GM06990 (cell line): ENCODE measurements at regions not wholly inside any gene's neighbourhood (a gene's known extent, or its start where the extent isn't known, plus 50 kb on each side); places are given as distances from the start of the nearest gene placed in this dataset.

Source experiments
- DNase-seq: peaks from one replicate; pipeline ENCODE4 v3.0.0-alpha.2; 2011; ENCODE audit not compliant: insufficient read length; ENCODE audit errors: extremely low read depth
- H3K27me3 ChIP-seq: replicated peaks from 2 replicates; pipeline ENCODE4 v1.6.0; 2011; ENCODE audit warnings: low read length; ENCODE audit not compliant: control insufficient read depth, insufficient read depth
- H3K36me3 ChIP-seq: 2 replicates; pipeline ENCODE4 v1.5.1; 2011; ENCODE audit warnings: low read length; ENCODE audit not compliant: control insufficient read depth, insufficient read depth
- H3K4me3 ChIP-seq: replicated peaks from 2 replicates; pipeline ENCODE4 v1.5.1; 2011; ENCODE audit warnings: low read depth, mild to moderate bottlenecking, control low read depth, low read length
- CTCF ChIP-seq: IDR thresholded peaks from 2 replicates; pipeline ENCODE4 v1.5.1; 2011; ENCODE audit warnings: low read length, control low read depth, mild to moderate bottlenecking, inconsistent platforms; ENCODE audit not compliant: insufficient read depth, poor library complexity, severe bottlenecking

- no peaks in the 10 kb centered on the region for H3K27me3 ChIP-seq
- no peak for DNase-seq
- H3K36me3 ChIP-seq = no peaks in the 10 kb centered on the region
- TF ChIP-seq CTCF = no peak
- H3K4me3 ChIP-seq = no peak overlapping the region
Measured at GRCh38 chr4:38343608-38344007, 320.4 kb upstream of the KLF3 start.

GRCh38 chr4:38344929-38345328 is 319.1 kb upstream of the KLF3 start:
- no peak overlapping the region for H3K4me3 ChIP-seq
- no peak for TF ChIP-seq CTCF
- H3K27me3 ChIP-seq = no peaks in the 10 kb centered on the region; the same call in 1 of the 2 replicates
- DNase-seq = no peak
- H3K36me3 ChIP-seq = no peaks in the 10 kb centered on the region

GRCh38 chr4:38347251-38347650 is 316.7 kb upstream of the KLF3 start:
- TF ChIP-seq CTCF = no peak
- Histone ChIP-seq H3K4me3 (no peak overlapping the region), H3K27me3 (no peaks in the 10 kb centered on the region; the same call in 1 of the 2 replicates), H3K36me3 (no peaks in the 10 kb centered on the region)
- DNase-seq = no peak

GRCh38 chr4:38354421-38354820 is 309.6 kb upstream of the KLF3 start:
- TF ChIP-seq CTCF = no peak
- no peaks in the 10 kb centered on the region; the same call in 1 of the 2 replicates for H3K27me3 ChIP-seq
- no peak for DNase-seq
- H3K36me3 ChIP-seq = no peaks in the 10 kb centered on the region
- no peak overlapping the region for H3K4me3 ChIP-seq

- no peak for DNase-seq
- H3K27me3 ChIP-seq = no peaks in the 10 kb centered on the region; the same call in 1 of the 2 replicates
- TF ChIP-seq CTCF = no peak
- H3K4me3 ChIP-seq = no peak overlapping the region
- no peaks in the 10 kb centered on the region for H3K36me3 ChIP-seq
Measured at GRCh38 chr4:38354872-38355271, 309.1 kb upstream of the KLF3 start.

- no peak for TF ChIP-seq CTCF
- Histone ChIP-seq H3K4me3 (no peak overlapping the region), H3K36me3 (no peaks in the 10 kb centered on the region), H3K27me3 (no peaks in the 10 kb centered on the region)
- DNase-seq = no peak
Measured at GRCh38 chr4:38356686-38357085, 307.3 kb upstream of the KLF3 start.
